ENCODE measurements at regions not wholly inside any gene's neighbourhood (a gene's known extent, or its start where the extent isn't known, plus 50 kb on each side); places are given as distances from the start of the nearest gene placed in this dataset.

GRCh38 chr21:21715266-21715969, 717.2 kb downstream of the NCAM2 start:
- in situ Hi-C loops (cut with MboI; ENCODE audit: low sequenced_read_pairs): no loop called here

- in situ Hi-C loops (cut with MboI; ENCODE audit: low sequenced_read_pairs): no loop called here
Measured at GRCh38 chr21:21722731-21723130, 724.5 kb downstream of the NCAM2 start.

GRCh38 chr21:21730512-21730911, 732.3 kb downstream of the NCAM2 start:
- in situ Hi-C loops (cut with MboI; ENCODE audit: low sequenced_read_pairs): no loop called here

GRCh38 chr21:21731626-21732025, 733.4 kb downstream of the NCAM2 start:
- in situ Hi-C loops (cut with MboI; ENCODE audit: low sequenced_read_pairs): no loop called here

- in situ Hi-C loops (cut with MboI; ENCODE audit: low sequenced_read_pairs): no loop called here
Measured at GRCh38 chr21:21734088-21734487, 735.9 kb downstream of the NCAM2 start.

GRCh38 chr21:21737186-21737585, 739.0 kb downstream of the NCAM2 start:
- in situ Hi-C loops (cut with MboI; ENCODE audit: low sequenced_read_pairs): no loop called here

GRCh38 chr21:21740207-21740606, 742.0 kb downstream of the NCAM2 start:
- in situ Hi-C loops (cut with MboI; ENCODE audit: low sequenced_read_pairs): no loop called here

GRCh38 chr21:21750124-21750825, 752.1 kb downstream of the NCAM2 start:
- in situ Hi-C loops (cut with MboI; ENCODE audit: low sequenced_read_pairs): no loop called here

GRCh38 chr21:21751286-21751685, 753.1 kb downstream of the NCAM2 start:
- in situ Hi-C loops (cut with MboI; ENCODE audit: low sequenced_read_pairs): no loop called here

GRCh38 chr21:21762855-21763254, 764.6 kb downstream of the NCAM2 start:
- in situ Hi-C loops (cut with MboI; ENCODE audit: low sequenced_read_pairs): no loop called here

- in situ Hi-C loops (cut with MboI; ENCODE audit: low sequenced_read_pairs): no loop called here
Measured at GRCh38 chr21:21764281-21764680, 766.1 kb downstream of the NCAM2 start.

- in situ Hi-C loops (cut with MboI; ENCODE audit: low sequenced_read_pairs): no loop called here
Measured at GRCh38 chr21:21767276-21767675, 769.1 kb downstream of the NCAM2 start.

GRCh38 chr21:21788591-21788990, 790.4 kb downstream of the NCAM2 start:
- in situ Hi-C loops (cut with MboI; ENCODE audit: low sequenced_read_pairs): no loop called here

- in situ Hi-C loops (cut with MboI; ENCODE audit: low sequenced_read_pairs): no loop called here
Measured at GRCh38 chr21:21801921-21802320, 803.7 kb downstream of the NCAM2 start.

GRCh38 chr21:21806711-21807597, 808.7 kb downstream of the NCAM2 start:
- in situ Hi-C loops (cut with MboI; ENCODE audit: low sequenced_read_pairs): no loop called here

- in situ Hi-C loops (cut with MboI; ENCODE audit: low sequenced_read_pairs): no loop called here
Measured at GRCh38 chr21:21807598-21807903, 809.3 kb downstream of the NCAM2 start.

GRCh38 chr21:21813289-21813688, 815.1 kb downstream of the NCAM2 start:
- in situ Hi-C loops (cut with MboI; ENCODE audit: low sequenced_read_pairs): no loop called here

- in situ Hi-C loops (cut with MboI; ENCODE audit: low sequenced_read_pairs): no loop called here
Measured at GRCh38 chr21:21813934-21814333, 815.7 kb downstream of the NCAM2 start.

- in situ Hi-C loops (cut with MboI; ENCODE audit: low sequenced_read_pairs): no loop called here
Measured at GRCh38 chr21:21816778-21817177, 818.6 kb downstream of the NCAM2 start.

GRCh38 chr21:21818898-21819297, 820.7 kb downstream of the NCAM2 start:
- in situ Hi-C loops (cut with MboI; ENCODE audit: low sequenced_read_pairs): no loop called here

GRCh38 chr21:21828130-21828529, 829.9 kb downstream of the NCAM2 start:
- in situ Hi-C loops (cut with MboI; ENCODE audit: low sequenced_read_pairs): no loop called here

GRCh38 chr21:21831036-21831435, 832.8 kb downstream of the NCAM2 start:
- in situ Hi-C loops (cut with MboI; ENCODE audit: low sequenced_read_pairs): no loop called here

All from HL-60/S4 (cell line).